CD4-positive, CD25-positive, alpha-beta regulatory T cell (primary cell): ENCODE measurements at regions not wholly inside any gene's neighbourhood (a gene's known extent, or its start where the extent isn't known, plus 50 kb on each side); places are given as distances from the start of the nearest gene placed in this dataset.

Source experiments
- ATAC-seq, 2 donors: fragments of 150-1000 bp; cut with Tn5 transposase; one replicate each; pipeline ENCODE4 v1.10.0; 2021; ENCODE audit warnings: low read depth in 2 of 2, moderate number of reproducible peaks in 2 of 2, moderate library complexity in 1 of 2
- DNase-seq, 3 donors: peaks; one replicate each; pipeline versions ENCODE4 v3.0.0 to v3.0.0-alpha.2; 2012 to 2022; ENCODE audit warnings: mixed read lengths in 1 of 3
- H3K27ac ChIP-seq: one replicate; pipeline ENCODE4 v1.7.0; 2013; ENCODE audit warnings: mild to moderate bottlenecking, low read length; ENCODE audit not compliant: insufficient read depth, poor library complexity, severe bottlenecking
- H3K27me3 ChIP-seq: one replicate; pipeline ENCODE4 v1.7.0; 2013; ENCODE audit warnings: low read length; ENCODE audit not compliant: control insufficient read depth, insufficient read depth
- H3K36me3 ChIP-seq: one replicate; pipeline ENCODE4 v1.7.0; 2013; ENCODE audit warnings: mild to moderate bottlenecking, low read length, moderate library complexity; ENCODE audit not compliant: control insufficient read depth, insufficient read depth
- H3K4me1 ChIP-seq: 2 replicates; pipeline ENCODE4 v1.7.0; 2013; ENCODE audit warnings: mild to moderate bottlenecking, low read length; ENCODE audit not compliant: insufficient read depth, control insufficient read depth, poor library complexity, severe bottlenecking
- H3K4me3 ChIP-seq: one replicate; pipeline ENCODE4 v1.7.0; 2013; ENCODE audit warnings: low read depth, mild to moderate bottlenecking, low read length, moderate library complexity
- H3K9me3 ChIP-seq, 2 experiments: 1 replicate in 1 of 2; 2 replicates in 1 of 2; pipeline ENCODE4 v1.7.0; 2013; ENCODE audit warnings: low read length in 2 of 2, mild to moderate bottlenecking in 1 of 2, moderate library complexity in 1 of 2; ENCODE audit not compliant: control insufficient read depth in 2 of 2
- H3K27ac Mint-ChIP-seq, 3 donors: one replicate each; pipeline ENCODE4 v1.8.0; 2020 to 2022; ENCODE audit warnings: mild to moderate bottlenecking in 3 of 3, mixed read lengths in 3 of 3, moderate library complexity in 2 of 3
- H3K27me3 Mint-ChIP-seq: one replicate; pipeline ENCODE4 v1.8.0; 2022; ENCODE audit warnings: mild to moderate bottlenecking, mixed read lengths
- H3K36me3 Mint-ChIP-seq: one replicate; pipeline ENCODE4 v1.8.0; 2020; ENCODE audit warnings: mixed read lengths
- H3K4me1 Mint-ChIP-seq, 4 donors: one replicate each; pipeline ENCODE4 v1.8.0; 2020 to 2022; ENCODE audit warnings: mixed read lengths in 4 of 4, mild to moderate bottlenecking in 1 of 4
- H3K4me3 Mint-ChIP-seq, 4 donors: one replicate each; pipeline ENCODE4 v1.8.0; 2020 to 2022; ENCODE audit warnings: mild to moderate bottlenecking in 4 of 4, mixed read lengths in 4 of 4, moderate library complexity in 3 of 4
- H3K9me3 Mint-ChIP-seq, 7 donors: one replicate each; pipeline ENCODE4 v1.8.0; 2020 to 2022; ENCODE audit warnings: mixed read lengths in 7 of 7, mild to moderate bottlenecking in 3 of 7, moderate library complexity in 2 of 7

DNA sequence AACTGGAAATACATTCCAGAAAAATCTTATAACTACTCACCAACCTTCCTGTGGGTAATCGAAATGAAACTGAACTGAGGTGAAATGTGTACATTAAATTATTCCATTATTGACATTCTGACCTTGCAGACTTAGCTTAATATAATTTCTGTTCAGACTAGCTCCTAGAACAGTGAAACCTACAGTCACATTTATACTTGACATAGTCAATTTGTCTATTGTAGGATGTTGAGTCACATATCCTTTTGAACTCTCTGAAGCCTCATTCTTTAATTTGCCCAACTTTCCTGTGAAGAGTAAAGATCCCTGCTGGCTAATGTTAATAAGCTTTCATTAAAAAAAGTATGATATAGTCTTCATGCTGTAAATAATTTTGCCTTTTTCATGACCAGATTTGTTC, 92.0 kb upstream of the SCEL start:
- Mint-ChIP-seq H3K36me3 (no peaks in the 10 kb centered on the region), H3K4me1 (peaks cover 0 to 5% (median 2%) of the 10 kb centered on the region in 4 donors), H3K9me3 (peaks cover 0 to 7% (median 2%) of the 10 kb centered on the region in 7 donors), H3K27me3 (peaks cover 5% of the 10 kb centered on the region), H3K4me3 (no peak overlapping the region), H3K27ac (no peak overlapping the region)
- ATAC-seq (no peak), DNase-seq (no peak)
- Histone ChIP-seq H3K36me3 (no peaks in the 10 kb centered on the region), H3K4me1 (no peaks in the 10 kb centered on the region), H3K27me3 (peaks cover 2% of the 10 kb centered on the region), H3K4me3 (no peak overlapping the region), H3K27ac (no peak overlapping the region), H3K9me3 (no peaks in the 10 kb centered on the region)

DNA sequence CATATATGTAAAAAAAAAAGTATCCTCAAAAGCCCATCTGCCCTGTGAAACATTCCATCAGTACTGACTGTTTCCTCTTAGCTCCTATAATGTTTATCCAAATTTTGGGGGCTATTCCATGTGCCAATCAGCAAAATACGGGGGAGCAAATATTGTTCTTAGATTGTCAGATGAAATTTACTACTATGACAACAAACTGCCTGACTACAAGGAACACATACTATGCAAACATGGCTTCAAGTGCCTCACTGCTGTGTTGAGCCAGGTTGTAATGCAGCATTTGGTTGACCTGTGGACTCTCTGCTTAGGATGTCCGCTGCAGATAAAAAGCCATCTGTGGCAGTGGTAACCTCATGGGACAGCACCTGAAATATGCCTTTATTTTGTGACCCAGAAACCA, 98.2 kb upstream of the SCEL start:
- H3K27ac ChIP-seq = no peak overlapping the region
- no peaks in the 10 kb centered on the region for H3K4me1 ChIP-seq
- Mint-ChIP-seq H3K27ac (peak overlapping the region in 1 of 3 donors; percentile 58), H3K4me1 (no peaks in the 10 kb centered on the region), H3K27me3 (peaks cover 5% of the 10 kb centered on the region), H3K4me3 (no peak overlapping the region), H3K9me3 (peaks cover 0 to 9% (median 7%) of the 10 kb centered on the region in 7 donors), H3K36me3 (no peaks in the 10 kb centered on the region)
- H3K36me3 ChIP-seq = no peaks in the 10 kb centered on the region
- H3K4me3 ChIP-seq = no peak overlapping the region
- ATAC-seq (no peak), DNase-seq (no peak)
- no peaks in the 10 kb centered on the region for H3K27me3 ChIP-seq
- H3K9me3 ChIP-seq = no peaks in the 10 kb centered on the region

GRCh38 chr13:77434289-77434688, 101.2 kb upstream of the SCEL start:
- no peak overlapping the region for H3K27ac Mint-ChIP-seq
- H3K4me1 Mint-ChIP-seq = no peaks in the 10 kb centered on the region
- no peaks in the 10 kb centered on the region for H3K36me3 Mint-ChIP-seq
- Histone ChIP-seq H3K9me3 (no peaks in the 10 kb centered on the region), H3K27me3 (no peaks in the 10 kb centered on the region), H3K27ac (no peak overlapping the region), H3K4me3 (no peak overlapping the region), H3K4me1 (no peaks in the 10 kb centered on the region), H3K36me3 (no peaks in the 10 kb centered on the region)
- H3K9me3 Mint-ChIP-seq = peaks cover 0 to 10% (median 7%) of the 10 kb centered on the region in 7 donors
- ATAC-seq (no peak), DNase-seq (no peak)
- no peak overlapping the region for H3K4me3 Mint-ChIP-seq
- H3K27me3 Mint-ChIP-seq = peaks cover 2% of the 10 kb centered on the region

- H3K4me3 ChIP-seq = no peak overlapping the region
- DNase-seq (no peak), ATAC-seq (no peak)
- H3K27me3 Mint-ChIP-seq = no peaks in the 10 kb centered on the region
- no peaks in the 10 kb centered on the region for H3K36me3 Mint-ChIP-seq
- peaks cover 0 to 4% (median 2%) of the 10 kb centered on the region in 7 donors for H3K9me3 Mint-ChIP-seq
- no peaks in the 10 kb centered on the region for H3K9me3 ChIP-seq
- H3K4me1 Mint-ChIP-seq = no peaks in the 10 kb centered on the region
- no peaks in the 10 kb centered on the region for H3K36me3 ChIP-seq
- no peak overlapping the region for H3K27ac ChIP-seq
- H3K4me3 Mint-ChIP-seq = no peak overlapping the region
- no peaks in the 10 kb centered on the region for H3K4me1 ChIP-seq
- H3K27me3 ChIP-seq = no peaks in the 10 kb centered on the region
- no peak overlapping the region for H3K27ac Mint-ChIP-seq
Observed at GRCh38 chr13:77431449-77431848, 104.1 kb upstream of the SCEL start.

DNA sequence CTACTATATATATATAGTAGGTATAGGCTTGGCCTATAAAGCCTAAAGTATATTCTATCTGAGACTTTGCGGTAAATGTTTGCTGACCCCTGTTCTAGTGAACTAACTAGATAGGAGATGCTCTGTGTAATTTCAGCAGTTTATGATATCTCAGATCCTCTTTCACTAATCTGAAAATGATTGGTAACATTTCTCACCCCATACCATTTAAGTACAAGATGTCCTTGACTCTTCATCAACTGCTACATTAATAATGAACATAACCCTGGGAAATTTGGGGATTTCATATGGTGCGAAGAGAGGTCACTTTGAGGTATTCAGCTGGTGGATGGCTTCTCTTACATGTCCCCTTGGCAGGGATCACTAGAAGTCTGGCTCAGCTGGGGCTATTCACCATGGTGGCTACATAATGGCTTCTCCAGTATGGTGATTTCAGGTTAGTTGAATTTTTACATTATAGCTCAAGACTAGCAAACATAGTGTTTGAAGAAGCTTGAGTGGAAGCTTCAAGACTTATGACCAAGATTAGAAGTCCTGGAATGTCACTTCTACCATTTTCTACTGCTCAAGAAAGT, 103.6 kb upstream of the MYCBP2 start:
- Histone ChIP-seq H3K9me3 (no peaks in the 10 kb centered on the region), H3K4me1 (no peaks in the 10 kb centered on the region), H3K27me3 (no peaks in the 10 kb centered on the region), H3K36me3 (no peaks in the 10 kb centered on the region), H3K4me3 (no peak overlapping the region), H3K27ac (no peak overlapping the region)
- H3K36me3 Mint-ChIP-seq = no peaks in the 10 kb centered on the region
- H3K27me3 Mint-ChIP-seq = no peaks in the 10 kb centered on the region
- H3K9me3 Mint-ChIP-seq = peaks cover 0 to 4% (median 0%) of the 10 kb centered on the region in 7 donors
- H3K27ac Mint-ChIP-seq = no peak overlapping the region
- H3K4me3 Mint-ChIP-seq = no peak overlapping the region
- H3K4me1 Mint-ChIP-seq = no peaks in the 10 kb centered on the region
- no peak for ATAC-seq
- DNase-seq = no peak

DNA sequence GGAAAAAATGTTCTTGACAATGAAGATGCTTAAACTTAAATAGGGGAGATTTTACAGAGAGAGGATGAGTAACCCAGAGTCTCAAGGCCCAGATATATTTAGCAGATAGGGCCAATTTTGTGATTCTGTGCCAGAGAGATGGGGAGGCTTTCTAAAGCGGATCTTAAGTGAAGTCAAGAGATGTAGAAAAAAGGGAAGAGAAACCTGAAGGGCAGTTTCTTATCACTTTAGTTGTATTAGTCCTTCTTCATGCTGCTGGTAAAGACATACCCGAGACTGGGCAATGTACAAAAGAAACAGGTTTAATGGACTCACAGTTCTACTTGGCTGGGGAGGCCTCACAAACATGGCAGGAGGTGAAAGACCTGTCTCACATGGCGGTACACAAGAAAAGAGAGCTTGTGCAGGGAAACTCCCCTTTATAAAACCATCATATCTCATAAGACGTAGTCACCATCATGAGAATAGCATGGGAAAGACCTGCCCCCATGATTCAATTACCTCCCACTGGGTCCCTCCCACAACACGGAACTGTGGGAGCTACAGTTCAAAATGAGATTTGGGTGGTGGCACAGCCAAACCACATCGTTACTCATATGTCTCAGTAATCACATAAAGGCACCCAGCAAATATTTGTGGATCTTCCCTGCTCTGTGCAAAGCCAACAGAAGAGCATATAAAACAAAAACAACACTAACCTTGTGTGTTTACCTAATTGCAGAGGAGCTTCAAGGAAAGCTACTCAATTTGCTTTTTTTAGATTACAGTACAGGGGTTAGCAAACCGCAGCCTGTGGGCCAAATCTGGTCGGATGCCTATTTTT, 102.6 kb upstream of the MYCBP2 start:
- peak overlapping the region in 1 of 3 donors; percentile 10 for H3K27ac Mint-ChIP-seq
- Histone ChIP-seq H3K36me3 (no peaks in the 10 kb centered on the region), H3K9me3 (no peaks in the 10 kb centered on the region), H3K4me1 (no peaks in the 10 kb centered on the region), H3K27ac (no peak overlapping the region), H3K27me3 (no peaks in the 10 kb centered on the region), H3K4me3 (no peak overlapping the region)
- no peaks in the 10 kb centered on the region for H3K4me1 Mint-ChIP-seq
- DNase-seq (no peak), ATAC-seq (peak; percentile 28 to 37)
- no peaks in the 10 kb centered on the region for H3K27me3 Mint-ChIP-seq
- H3K36me3 Mint-ChIP-seq = no peaks in the 10 kb centered on the region
- no peak overlapping the region for H3K4me3 Mint-ChIP-seq
- peaks cover 0 to 4% (median under 1%) of the 10 kb centered on the region in 7 donors for H3K9me3 Mint-ChIP-seq

DNA sequence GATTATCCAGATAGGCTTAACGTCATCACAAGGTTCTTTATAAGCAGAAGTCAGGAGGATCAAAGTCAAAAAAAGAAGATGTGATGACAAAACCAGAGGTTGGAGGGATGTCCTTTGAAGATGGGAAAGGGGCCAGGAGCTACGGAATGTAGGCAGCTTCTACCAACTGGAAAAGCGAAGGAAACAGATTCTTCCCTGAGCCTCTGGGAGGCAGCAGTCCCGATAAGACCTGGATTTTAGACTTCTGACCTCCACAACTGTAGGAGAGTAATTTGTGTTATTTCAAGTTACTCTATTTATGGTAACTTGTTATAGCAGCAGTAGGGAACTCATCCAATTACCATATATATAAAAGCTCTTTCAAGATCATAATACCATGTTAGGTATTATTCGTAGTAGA, 98.8 kb upstream of the MYCBP2 start:
- no peak overlapping the region for H3K27ac Mint-ChIP-seq
- H3K4me1 Mint-ChIP-seq = peaks cover 0 to 1% (median 0%) of the 10 kb centered on the region in 4 donors
- no peaks in the 10 kb centered on the region for H3K27me3 Mint-ChIP-seq
- H3K27ac ChIP-seq = no peak overlapping the region
- H3K36me3 Mint-ChIP-seq = no peaks in the 10 kb centered on the region
- H3K4me1 ChIP-seq = no peaks in the 10 kb centered on the region
- no peak overlapping the region for H3K4me3 ChIP-seq
- H3K9me3 ChIP-seq = no peaks in the 10 kb centered on the region
- no peaks in the 10 kb centered on the region for H3K36me3 ChIP-seq
- no peaks in the 10 kb centered on the region for H3K27me3 ChIP-seq
- DNase-seq = no peak
- H3K9me3 Mint-ChIP-seq = peaks cover 0 to 4% (median 0%) of the 10 kb centered on the region in 7 donors
- H3K4me3 Mint-ChIP-seq = no peak overlapping the region
- no peak for ATAC-seq

- peaks cover 0 to 1% (median 0%) of the 10 kb centered on the region in 4 donors for H3K4me1 Mint-ChIP-seq
- Histone ChIP-seq H3K27me3 (no peaks in the 10 kb centered on the region), H3K4me3 (no peak overlapping the region), H3K4me1 (no peaks in the 10 kb centered on the region), H3K9me3 (no peaks in the 10 kb centered on the region), H3K27ac (no peak overlapping the region), H3K36me3 (no peaks in the 10 kb centered on the region)
- no peaks in the 10 kb centered on the region for H3K36me3 Mint-ChIP-seq
- no peaks in the 10 kb centered on the region for H3K27me3 Mint-ChIP-seq
- DNase-seq (no peak), ATAC-seq (no peak)
- no peak overlapping the region for H3K4me3 Mint-ChIP-seq
- H3K27ac Mint-ChIP-seq = no peak overlapping the region
- H3K9me3 Mint-ChIP-seq = peaks cover 0 to 4% (median 0%) of the 10 kb centered on the region in 7 donors
Observed at GRCh38 chr13:77423296-77423695, 96.4 kb upstream of the MYCBP2 start.
